Brain microvascular endothelial cell (primary cell): ENCODE measurements at regions not wholly inside any gene's neighbourhood (a gene's known extent, or its start where the extent isn't known, plus 50 kb on each side); places are given as distances from the start of the nearest gene placed in this dataset.

ENCODE experiments used
- DNase-seq: peaks from one replicate; pipeline ENCODE4 v3.0.0-alpha.2; 2020
- H3K27ac ChIP-seq: fragments of 250-450 bp; sonication (Bioruptor Pico); 2 replicates; pipeline ENCODE4 v1.5.1; 2020; ENCODE audit warnings: mild to moderate bottlenecking, moderate library complexity
- H3K27me3 ChIP-seq: fragments of 250-450 bp; sonication (Bioruptor Pico); replicated peaks from 2 replicates; pipeline ENCODE4 v1.5.1; 2020; ENCODE audit warnings: mild to moderate bottlenecking
- H3K36me3 ChIP-seq: fragments of 250-450 bp; sonication (Bioruptor Pico); replicated peaks from 2 replicates; pipeline ENCODE4 v1.5.1; 2020; ENCODE audit warnings: mild to moderate bottlenecking
- H3K4me3 ChIP-seq: 2 replicates; pipeline ENCODE4 v1.5.1; 2011; ENCODE audit warnings: low read depth, mild to moderate bottlenecking, control low read depth, low read length, moderate library complexity
- CTCF ChIP-seq: IDR thresholded peaks from 2 replicates; pipeline ENCODE4 v1.5.1; 2011; ENCODE audit warnings: low read depth, mild to moderate bottlenecking, moderate library complexity, low read length, control low read depth, inconsistent platforms; ENCODE audit errors: missing control alignments
- in situ Hi-C: cut with HindIII; loops from 2 replicates; pipeline ENCODE4 v1.10.0; 2017; ENCODE audit warnings: low sequenced_read_pairs, low pct_ligation_motif_present

- H3K4me3 ChIP-seq, result no peak overlapping the region
- in situ Hi-C loops, result no loop called here
Observed at GRCh38 chr13:85174291-85174690, 624.9 kb downstream of the SLITRK6 start.

GRCh38 chr13:85170372-85170771 lies 628.8 kb downstream of the SLITRK6 start:
- Histone ChIP-seq H3K27ac (no peak overlapping the region), H3K36me3 (no peaks in the 10 kb centered on the region), H3K27me3 (no peaks in the 10 kb centered on the region), H3K4me3 (no peak overlapping the region)
- no peak for DNase-seq
- in situ Hi-C loops, result no loop called here
- no peak for TF ChIP-seq CTCF

More at GRCh38 chr13:85174291-85174690, 624.9 kb downstream of the SLITRK6 start:
- no peak overlapping the region for H3K27ac ChIP-seq
- no peak for DNase-seq
- H3K36me3 ChIP-seq, result no peaks in the 10 kb centered on the region
- TF ChIP-seq CTCF, result no peak
- no peaks in the 10 kb centered on the region for H3K27me3 ChIP-seq

GRCh38 chr13:85166891-85167290 lies 632.3 kb downstream of the SLITRK6 start:
- no peaks in the 10 kb centered on the region for H3K27me3 ChIP-seq
- H3K4me3 ChIP-seq, result no peak overlapping the region
- no peak for DNase-seq
- no peak overlapping the region for H3K27ac ChIP-seq
- in situ Hi-C loops, result no loop called here
- H3K36me3 ChIP-seq, result no peaks in the 10 kb centered on the region
- TF ChIP-seq CTCF, result no peak

- in situ Hi-C loops, result no loop called here
- no peak for DNase-seq
- no peak overlapping the region for H3K27ac ChIP-seq
- no peak overlapping the region for H3K4me3 ChIP-seq
- no peaks in the 10 kb centered on the region for H3K36me3 ChIP-seq
- no peaks in the 10 kb centered on the region for H3K27me3 ChIP-seq
- TF ChIP-seq CTCF, result no peak
Observed at GRCh38 chr13:85163063-85163462, 636.2 kb downstream of the SLITRK6 start.

- no peak for DNase-seq
- H3K27me3 ChIP-seq, result no peaks in the 10 kb centered on the region
- no peak overlapping the region for H3K4me3 ChIP-seq
- H3K36me3 ChIP-seq, result no peaks in the 10 kb centered on the region
- H3K27ac ChIP-seq, result no peak overlapping the region
- no peak for TF ChIP-seq CTCF
- in situ Hi-C loops, result no loop called here
Observed at GRCh38 chr13:85148009-85148408, 651.2 kb downstream of the SLITRK6 start.

GRCh38 chr13:85142351-85142927 lies 656.8 kb downstream of the SLITRK6 start:
- in situ Hi-C loops, result no loop called here
- no peaks in the 10 kb centered on the region for H3K36me3 ChIP-seq
- H3K4me3 ChIP-seq, result no peak overlapping the region
- H3K27ac ChIP-seq, result no peak overlapping the region
- H3K27me3 ChIP-seq, result no peaks in the 10 kb centered on the region
- DNase-seq, result no peak
- no peak for TF ChIP-seq CTCF
